ENCODE measurements at regions not wholly inside any gene's neighbourhood (a gene's known extent, or its start where the extent isn't known, plus 50 kb on each side); places are given as distances from the start of the nearest gene placed in this dataset.

DNA sequence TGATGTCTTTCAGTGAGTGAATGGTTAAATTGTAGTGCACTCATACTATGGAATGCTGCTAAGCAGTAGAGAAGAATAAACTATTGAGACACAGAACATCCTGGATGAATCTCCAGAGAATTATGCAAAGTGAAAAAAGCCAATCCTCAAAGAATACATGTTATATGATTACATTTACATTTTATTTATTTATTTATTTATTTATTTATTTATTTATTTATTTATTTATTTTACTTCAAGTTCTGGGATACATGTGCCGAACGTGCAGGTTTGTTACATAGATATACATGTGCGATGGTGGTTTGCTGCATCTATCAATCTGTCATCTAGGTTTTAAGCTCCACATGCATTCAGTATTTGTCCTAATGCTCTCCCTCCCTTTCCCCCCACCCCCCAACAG, 175.8 kb upstream of the VGLL2 start:
- intact Hi-C loops (cut with micrococcal nuclease) (no loop called here), in situ Hi-C loops (cut with MboI) (no loop called here)
- no peaks in the 10 kb centered on the region for H3K4me1 ChIP-seq (replicated peaks in 1 of 2; ENCODE audit: control insufficient read depth in 2 of 2, insufficient read depth in 2 of 2, low read length in 2 of 2)
- no peak overlapping the region for H3K4me3 ChIP-seq
- ChIA-PET CTCF (ENCODE audit: low intra/inter-chr PET ratio) (no interaction called here), POLR2A (no interaction called here)
- no peaks in the 10 kb centered on the region for H4K20me1 ChIP-seq (replicated peaks; ENCODE audit: control insufficient read depth, insufficient read depth, low read length)
- WGBS (ENCODE audit: insufficient coverage, low coverage, missing lambda C conversion rate) = 12% methylated on average over 3 of the region's 3 CpGs
- H3K9me1 ChIP-seq (ENCODE audit: control insufficient read depth, insufficient read depth, low read length) = no peaks in the 10 kb centered on the region
- FAIRE-seq (no peak), ATAC-seq (no peak), DNase-seq (ENCODE audit: extremely low read depth in 1 of 4, low spot score in 3 of 4) (no peak)
- no peak overlapping the region for H2AFZ ChIP-seq (ENCODE audit: low read depth, low read length)
- H3K79me2 ChIP-seq (ENCODE audit: control insufficient read depth, insufficient read depth, low read length) = no peaks in the 10 kb centered on the region
- H3K9ac ChIP-seq (ENCODE audit: insufficient read depth in 1 of 2, low read depth in 2 of 2, low read length in 2 of 2) = no peak overlapping the region
- no peaks in the 10 kb centered on the region for H3K9me3 ChIP-seq (replicated peaks; ENCODE audit: control insufficient read depth, insufficient read depth, low read depth, low read length)
- no peak overlapping the region for H3K4me2 ChIP-seq (ENCODE audit: insufficient read depth, low read length)
- no peak for TF ChIP-seq ESRRA (IDR thresholded peaks at IDR 0.05; ENCODE audit: borderline replicate concordance, low read depth)
- TF ChIP-seq CHAMP1 (IDR thresholded peaks at IDR 0.05) = no peak
- TF ChIP-seq CREBBP (IDR thresholded peaks at IDR 0.05; ENCODE audit: low read depth, low read length) = no peak
- TF ChIP-seq FIP1L1 (IDR thresholded peaks at IDR 0.05; ENCODE audit: low read depth, low read length, poor library complexity, severe bottlenecking) = no peak
- no peak for TF ChIP-seq EHMT2 (IDR thresholded peaks at IDR 0.05)
- no peak for TF ChIP-seq ZNF778 (CRISPR knock-in tag; IDR thresholded peaks at IDR 0.05)
- TF ChIP-seq TFE3 (CRISPR knock-in tag; IDR thresholded peaks at IDR 0.05) = no peak
- no peak for TF ChIP-seq BHLHE40 (IDR thresholded peaks at IDR 0.05; ENCODE audit: low read length)
- no peak for TF ChIP-seq SPI1 (IDR thresholded peaks at IDR 0.05; ENCODE audit: borderline replicate concordance, low read depth, low read length)
- BruUV-seq (replicated peaks) = no TSS peak
- no peaks in the 10 kb centered on the region for H3K36me3 ChIP-seq (ENCODE audit: control insufficient read depth, insufficient read depth, low read length)
- H3K27me3 ChIP-seq (ENCODE audit: control insufficient read depth in 2 of 2, insufficient read depth in 2 of 2, low read length in 2 of 2) = no peaks in the 10 kb centered on the region
- no peak overlapping the region for H3K27ac ChIP-seq (ENCODE audit: extremely low read depth, low read depth, low read length)
